A549 (cell line): ENCODE measurements at regions not wholly inside any gene's neighbourhood (a gene's known extent, or its start where the extent isn't known, plus 50 kb on each side); places are given as distances from the start of the nearest gene placed in this dataset.

Experiments
- CTCF ChIP-seq: fragments of >200 bp; sonication (Bioruptor Twin); formaldehyde crosslinking; IDR thresholded peaks from 3 replicates; pipeline ENCODE4 v1.5.1; 2016
- JUN ChIP-seq, 2 experiments: fragments of >200 bp; sonication (Bioruptor Twin); formaldehyde crosslinking; IDR thresholded peaks; 2 replicates in 1 of 2; 3 replicates in 1 of 2; pipeline ENCODE4 v1.6.1; 2016 to 2017
- RAD21 ChIP-seq, 2 experiments: fragments of >200 bp in 1 of 2; sonication (Bioruptor Twin) in 1 of 2; formaldehyde crosslinking in 1 of 2; IDR thresholded peaks in 1 of 2; conservative IDR thresholded peaks in 1 of 2; 2 replicates in 1 of 2; 3 replicates in 1 of 2; pipeline ENCODE4 v1.6.1; 2012 to 2018; ENCODE audit warnings: inconsistent platforms in 1 of 2

DNA sequence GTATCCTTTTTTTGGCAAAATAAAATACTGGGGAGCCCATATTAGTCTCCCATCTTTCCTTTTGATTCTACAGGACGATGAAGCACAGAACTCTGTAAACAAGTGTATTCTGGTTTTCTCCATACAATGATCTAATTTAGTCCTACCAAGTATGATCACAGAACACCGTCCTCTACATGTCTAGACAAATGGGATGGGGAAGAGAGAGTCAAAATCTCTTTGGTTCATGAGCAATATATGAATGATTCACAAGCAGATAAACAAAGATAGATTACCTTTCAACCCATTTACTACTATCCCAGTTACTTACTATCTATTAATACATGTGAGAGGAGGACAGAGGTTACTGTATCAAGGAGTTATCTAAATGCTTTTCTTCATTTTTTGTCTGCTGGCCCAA, 352.4 kb upstream of the ACVR2A start:
- TF ChIP-seq CTCF, result no peak
- no peak for TF ChIP-seq RAD21 (conservative IDR thresholded peaks at IDR 0.05 in 1 of 2, IDR thresholded peaks at IDR 0.05 in 1 of 2)
- TF ChIP-seq JUN (IDR thresholded peaks at IDR 0.05), result no peak
